Cerebellar cortex (tissue), 1 donor: ENCODE measurements at regions not wholly inside any gene's neighbourhood (a gene's known extent, or its start where the extent isn't known, plus 50 kb on each side); places are given as distances from the start of the nearest gene placed in this dataset.
A peak's percentile ranks its signal among the peaks of the same experiment; 100 is the strongest.
"Not testable (repeated sequence)": the region's sequence is repeated elsewhere in the genome, so short reads cannot be mapped to it uniquely, and the experiment has no call there.

Experiments used
- DNase-seq: peaks from one replicate; pipeline ENCODE4 v3.0.0-alpha.2; 2015; ENCODE audit warnings: low spot score

- no peak for DNase-seq
Measured at GRCh38 chr2:208799397-208799796, 392.8 kb downstream of the PTH2R start.

DNA sequence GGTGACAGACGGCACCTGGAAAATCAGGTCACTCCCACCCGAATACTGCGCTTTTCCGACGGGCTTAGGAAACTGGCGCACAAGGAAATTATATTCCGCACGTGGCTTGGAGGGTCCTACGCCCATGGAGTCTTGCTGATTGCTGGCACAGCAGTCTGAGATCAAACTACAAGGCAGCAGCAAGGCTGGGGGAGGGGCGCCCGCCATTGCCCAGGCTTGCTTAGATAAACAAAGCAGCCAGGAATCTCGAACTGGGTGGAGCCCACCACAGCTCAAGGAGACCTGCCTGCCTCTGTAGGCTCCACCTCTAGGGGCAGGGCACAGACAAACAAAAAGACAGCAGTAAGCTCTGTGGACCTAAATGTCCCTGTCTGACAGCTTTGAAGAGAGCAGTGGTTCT, 394.3 kb downstream of the PTH2R start:
- not testable (repeated sequence) for DNase-seq

- no peak for DNase-seq
Measured at GRCh38 chr2:208807756-208808155, 401.2 kb downstream of the PTH2R start.

DNA sequence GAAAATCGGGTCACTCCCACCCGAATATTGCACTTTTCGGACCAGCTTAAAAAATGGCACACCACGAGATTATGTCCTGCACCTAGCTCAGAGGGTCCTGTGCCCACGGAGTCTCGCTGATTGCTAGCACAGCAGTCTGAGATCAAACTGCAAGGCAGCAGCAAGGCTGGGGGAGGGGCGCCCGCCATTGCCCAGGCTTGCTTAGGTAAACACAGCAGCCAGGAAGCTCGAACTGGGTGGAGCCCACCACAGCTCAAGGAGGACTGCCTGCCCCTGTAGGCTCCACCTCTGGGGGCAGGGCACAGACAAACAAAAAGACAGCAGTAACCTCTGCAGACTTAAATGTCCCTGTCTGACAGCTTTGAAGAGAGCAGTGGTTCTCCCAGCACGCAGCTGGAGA, 405.3 kb downstream of the PTH2R start:
- not testable (repeated sequence) for DNase-seq

DNA sequence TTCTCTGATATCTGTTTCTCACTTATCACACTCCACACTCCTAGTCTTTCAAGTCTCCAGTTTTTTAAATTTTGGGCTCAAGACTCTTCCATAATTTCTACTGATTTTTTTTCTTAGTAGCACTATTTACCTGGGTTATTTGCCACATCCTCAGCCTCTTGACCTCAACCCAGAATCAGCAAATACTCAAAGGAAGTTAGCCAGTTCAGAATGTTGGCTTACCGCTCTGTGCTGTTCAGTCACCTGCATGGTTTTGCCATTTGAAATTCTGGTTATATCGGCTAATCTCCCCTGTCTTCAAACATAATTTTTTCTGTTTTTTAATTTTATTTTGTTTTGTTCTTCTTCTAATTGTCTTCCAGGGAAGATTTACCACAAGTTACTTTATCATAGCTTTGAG, 412.6 kb downstream of the PTH2R start:
- no peak for DNase-seq

- DNase-seq = peak; percentile 13
Measured at GRCh38 chr2:208820014-208820688, 413.6 kb downstream of the PTH2R start.

- no peak for DNase-seq
Measured at GRCh38 chr2:208827109-208827508, 420.5 kb downstream of the PTH2R start.

DNA sequence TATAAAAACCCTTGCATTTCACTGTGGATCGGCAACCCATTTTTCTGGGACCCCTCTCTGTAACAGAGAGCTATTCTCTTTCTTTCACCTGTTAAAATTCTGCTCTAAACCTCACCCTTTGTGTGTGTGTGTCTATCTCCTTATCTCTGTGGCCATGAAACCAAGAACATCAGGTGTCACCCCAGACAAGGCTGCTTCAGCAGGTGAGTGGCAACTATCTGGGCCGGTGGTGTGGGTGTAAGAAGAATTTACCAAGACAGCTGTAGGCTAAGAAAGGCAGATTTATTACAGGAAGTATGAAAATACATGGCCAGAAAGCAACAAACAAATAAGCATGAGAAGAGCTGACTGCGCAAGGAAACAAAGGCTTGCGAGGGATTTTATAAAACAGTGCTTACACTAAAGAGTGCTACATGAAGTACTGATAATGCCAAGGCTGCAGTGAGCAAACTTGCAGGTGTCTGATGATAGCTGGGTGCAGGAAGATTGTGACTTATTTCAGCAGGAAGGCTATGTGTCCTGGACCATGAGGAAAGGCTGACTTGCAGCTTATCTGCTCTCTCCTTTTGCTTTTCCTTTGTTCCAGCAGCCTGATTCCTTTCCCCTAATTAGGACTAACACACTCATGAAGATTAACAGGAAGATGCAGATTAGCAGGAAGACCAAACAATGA, 421.1 kb downstream of the PTH2R start:
- no peak for DNase-seq

GRCh38 chr2:208830203-208830602, 423.6 kb downstream of the PTH2R start:
- no peak for DNase-seq

- DNase-seq = no peak
Measured at GRCh38 chr2:208847651-208848050, 441.1 kb downstream of the PTH2R start.

DNA sequence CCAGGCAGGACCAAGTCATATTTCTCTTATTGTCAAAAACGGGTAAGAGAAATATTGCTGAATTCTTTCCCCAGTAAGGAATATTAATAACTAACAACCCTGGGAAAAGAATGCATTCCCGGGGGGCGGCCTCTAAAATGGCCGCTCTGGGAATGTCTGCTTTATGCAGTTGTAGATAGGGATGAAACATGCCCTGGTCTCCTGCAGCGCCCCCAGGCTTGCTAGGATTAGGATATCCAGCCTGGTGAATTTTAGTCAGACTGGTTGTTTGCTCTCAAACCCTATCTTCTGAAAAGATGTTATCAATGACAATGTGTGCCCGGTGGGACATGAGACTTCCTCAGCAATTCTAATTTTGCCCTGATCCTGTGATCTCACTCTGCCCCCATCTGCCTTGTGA, 448.1 kb downstream of the PTH2R start:
- DNase-seq = no peak

DNA sequence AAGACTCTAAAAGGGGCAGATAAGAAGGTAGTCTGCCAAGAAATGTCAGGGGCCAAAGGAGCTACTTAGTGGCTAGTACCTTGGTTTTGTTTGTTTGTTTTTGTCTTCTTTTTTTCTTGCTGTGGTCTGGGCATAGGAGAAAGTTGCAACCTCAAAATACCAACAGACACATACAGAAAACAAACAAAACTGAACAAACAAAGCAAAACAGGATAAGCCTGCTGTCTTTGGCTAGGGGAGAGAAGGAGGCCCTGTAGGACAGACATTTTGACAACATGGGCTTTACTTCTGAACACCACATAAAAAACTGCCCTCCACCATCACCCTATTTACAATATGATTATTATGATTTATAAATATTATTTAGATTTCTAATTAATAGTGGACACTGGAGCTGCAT, 460.8 kb downstream of the PTH2R start:
- no peak for DNase-seq

DNA sequence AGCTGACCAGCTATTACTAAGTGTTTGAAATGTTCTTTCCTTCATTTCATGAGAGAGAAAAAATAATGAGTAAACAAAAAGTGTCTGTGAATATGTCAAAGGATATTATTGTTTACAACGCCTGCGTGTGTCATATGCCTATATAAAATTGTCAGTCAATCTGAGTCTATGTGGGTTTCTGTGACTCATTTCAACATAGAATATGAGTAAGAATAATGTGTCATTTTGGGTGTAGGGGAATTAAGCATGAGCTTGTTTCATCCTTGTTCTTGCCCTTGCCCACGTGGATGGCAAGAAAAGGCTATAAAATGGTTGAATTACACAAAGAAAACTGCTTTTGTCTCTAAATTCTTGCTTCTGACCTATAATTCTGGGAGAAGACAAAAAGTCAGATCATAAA, 466.0 kb downstream of the PTH2R start:
- no peak for DNase-seq

DNA sequence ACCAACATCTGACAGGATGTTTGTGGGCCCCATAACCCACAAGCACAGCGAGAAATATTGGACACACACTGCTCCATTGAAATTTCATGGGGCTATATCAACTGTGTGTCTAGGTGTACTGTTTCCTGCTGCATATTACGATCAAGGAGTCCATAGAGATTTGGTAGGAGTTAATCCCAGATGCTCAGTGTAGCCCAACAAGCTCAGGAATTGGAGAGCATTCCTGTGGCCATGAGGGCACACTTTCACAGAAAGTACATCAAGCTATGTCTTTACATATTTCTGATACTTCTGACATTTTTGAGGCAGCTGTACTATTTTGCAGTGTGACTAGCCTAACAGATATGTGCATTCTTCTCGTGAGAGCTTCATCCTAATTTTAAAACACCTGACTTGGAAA, 473.1 kb downstream of the PTH2R start:
- DNase-seq = no peak

DNA sequence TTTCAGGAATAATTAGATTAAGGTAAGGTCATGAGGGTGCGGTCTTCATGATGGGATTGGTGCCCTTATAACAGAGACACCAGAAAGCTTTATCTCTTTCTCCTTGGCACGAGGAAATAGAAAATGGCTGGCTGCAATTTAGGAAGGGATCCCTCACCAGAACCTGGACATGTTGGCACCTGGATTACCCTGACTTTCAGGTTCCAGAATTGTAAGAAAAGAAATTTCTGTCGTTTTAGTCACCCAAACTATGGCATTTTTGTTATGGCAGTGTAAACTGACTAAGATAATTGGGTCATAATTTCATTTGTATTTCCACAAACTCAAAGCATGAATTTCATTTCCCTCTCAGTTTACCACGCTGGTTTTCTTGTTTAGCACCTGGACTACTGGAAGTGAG, 473.6 kb downstream of the PTH2R start:
- DNase-seq = no peak

- no peak for DNase-seq
Measured at GRCh38 chr2:208890486-208890885, 483.9 kb downstream of the PTH2R start.

GRCh38 chr2:208892203-208892602, 485.6 kb downstream of the PTH2R start:
- no peak for DNase-seq

DNA sequence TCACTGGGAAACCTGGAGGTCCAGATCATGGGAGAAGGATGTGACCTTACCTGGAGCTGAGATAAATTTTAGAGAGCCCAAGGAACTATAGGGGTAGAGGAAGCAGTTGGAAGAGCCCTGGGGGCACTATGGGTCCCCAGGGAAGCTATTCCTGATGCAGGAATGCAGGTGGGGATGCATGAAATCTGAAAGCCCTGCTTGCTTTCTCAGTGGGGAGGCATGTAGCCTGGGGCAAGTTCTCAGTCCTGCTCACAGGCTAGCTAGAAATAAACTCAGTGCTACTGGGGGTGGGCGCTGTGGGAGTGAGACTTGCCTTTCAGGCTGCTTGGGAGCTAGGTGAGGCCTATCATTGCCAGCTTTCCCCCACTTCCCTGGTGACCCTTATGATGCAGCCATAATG, 499.7 kb downstream of the PTH2R start:
- no peak for DNase-seq

DNA sequence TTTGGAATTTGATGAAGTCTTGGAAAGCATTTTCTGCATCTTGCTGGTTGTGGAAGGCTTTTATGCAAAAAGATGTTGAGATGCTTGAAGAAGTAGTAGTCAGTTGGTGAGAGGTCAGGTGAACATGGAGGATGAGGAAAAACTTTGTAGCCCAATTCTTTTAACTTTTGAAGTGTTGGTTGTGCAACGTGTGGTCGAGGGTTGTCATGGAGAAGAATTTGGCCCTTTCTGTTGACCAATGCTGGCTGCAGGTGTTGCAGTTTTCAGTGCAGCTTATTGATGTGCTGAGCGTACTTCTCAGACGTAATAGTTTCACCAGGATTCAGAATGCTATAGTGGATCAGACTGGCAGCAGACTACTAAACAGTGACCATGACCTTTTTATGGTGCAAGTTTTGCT, 508.4 kb upstream of the MAP2 start:
- no peak for DNase-seq

DNA sequence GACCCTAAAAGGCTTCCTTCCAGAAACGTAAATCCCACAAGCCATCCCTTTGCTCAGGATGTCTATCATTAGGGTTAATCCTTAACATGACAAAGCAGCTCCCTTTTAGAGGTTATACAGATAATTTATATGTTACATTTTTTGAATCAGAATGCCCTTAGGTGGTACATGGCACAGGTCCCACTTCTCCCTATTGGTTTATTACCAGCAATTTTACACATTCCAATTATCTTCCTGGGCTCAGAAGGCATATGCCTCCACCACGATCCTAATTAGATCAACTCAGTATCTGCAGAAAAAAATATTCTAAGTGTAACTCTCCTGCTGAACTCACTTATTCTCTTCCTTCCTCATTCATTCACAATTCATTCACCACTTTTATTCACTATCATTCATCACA, 507.0 kb upstream of the MAP2 start:
- no peak for DNase-seq

DNA sequence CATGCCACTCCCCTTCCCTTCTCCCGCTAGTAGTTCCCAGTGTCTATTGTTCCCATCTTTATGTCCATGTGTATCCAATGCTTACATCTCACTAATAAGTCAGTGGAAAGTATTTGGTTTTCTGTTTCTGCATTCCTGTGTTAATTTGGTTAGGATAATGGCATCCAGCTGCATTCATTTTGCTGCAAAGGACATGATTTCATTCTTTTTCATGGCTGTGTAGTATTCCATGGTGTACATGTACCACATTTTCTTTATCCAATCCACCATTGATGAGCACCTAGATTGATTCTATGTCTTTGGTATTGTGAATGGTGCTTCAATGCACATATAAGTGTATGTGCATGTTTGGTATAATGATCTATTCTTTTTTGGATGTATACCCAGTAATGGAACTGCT, 502.5 kb upstream of the MAP2 start:
- not testable (repeated sequence) for DNase-seq

DNA sequence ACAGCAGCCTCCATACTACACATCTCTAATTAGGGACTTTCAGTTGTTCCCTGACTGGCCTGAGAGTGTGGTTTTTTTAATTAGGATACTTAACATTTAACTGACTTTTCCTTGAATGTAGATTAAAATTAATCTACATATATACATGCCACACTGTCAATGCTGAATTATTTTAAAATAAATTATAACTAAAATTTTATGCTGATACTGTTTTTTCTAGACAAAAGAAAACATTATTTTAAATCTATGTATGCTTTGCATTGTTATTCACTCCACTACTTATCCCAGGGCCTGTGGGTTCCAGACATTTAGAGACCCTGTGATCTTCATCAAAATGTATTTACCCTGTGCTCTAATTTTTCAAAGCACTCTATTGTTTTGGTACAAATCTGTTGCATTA, 496.0 kb upstream of the MAP2 start:
- DNase-seq = no peak

DNA sequence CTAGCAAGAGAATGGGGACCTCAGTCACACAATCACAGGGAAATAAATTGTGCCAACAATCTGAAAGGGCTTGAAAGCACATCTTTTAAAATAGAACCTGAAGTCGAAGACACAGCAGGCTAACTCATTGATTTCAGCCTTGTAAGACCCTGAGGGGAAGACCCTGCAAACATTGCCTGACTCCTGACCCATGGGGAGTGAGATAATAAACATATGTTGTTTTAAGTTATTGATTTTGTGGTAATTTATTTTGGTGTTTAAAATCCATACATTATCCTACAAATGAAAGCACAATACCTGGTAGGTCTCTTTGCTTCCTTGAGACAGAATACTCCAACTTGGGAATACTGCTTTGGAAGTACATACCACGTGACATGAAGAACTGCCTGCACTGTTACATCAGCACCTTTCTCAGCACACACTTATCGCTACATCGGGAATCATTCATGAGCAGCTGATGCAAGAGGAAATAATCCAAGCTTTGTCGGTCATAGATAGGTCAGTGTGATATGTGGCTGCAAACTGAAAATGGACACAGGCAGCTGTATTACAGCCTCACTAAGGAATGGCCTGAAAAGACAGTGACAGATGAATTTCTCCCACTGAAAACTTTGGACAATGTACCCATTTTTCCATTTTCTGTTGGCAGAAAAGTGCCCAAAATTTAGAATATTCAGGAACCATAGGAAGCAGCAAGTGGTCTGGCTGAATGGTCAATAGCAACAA, 494.5 kb upstream of the MAP2 start:
- DNase-seq = no peak
